ENCODE measurements at regions not wholly inside any gene's neighbourhood (a gene's known extent, or its start where the extent isn't known, plus 50 kb on each side); places are given as distances from the start of the nearest gene placed in this dataset.

DNA sequence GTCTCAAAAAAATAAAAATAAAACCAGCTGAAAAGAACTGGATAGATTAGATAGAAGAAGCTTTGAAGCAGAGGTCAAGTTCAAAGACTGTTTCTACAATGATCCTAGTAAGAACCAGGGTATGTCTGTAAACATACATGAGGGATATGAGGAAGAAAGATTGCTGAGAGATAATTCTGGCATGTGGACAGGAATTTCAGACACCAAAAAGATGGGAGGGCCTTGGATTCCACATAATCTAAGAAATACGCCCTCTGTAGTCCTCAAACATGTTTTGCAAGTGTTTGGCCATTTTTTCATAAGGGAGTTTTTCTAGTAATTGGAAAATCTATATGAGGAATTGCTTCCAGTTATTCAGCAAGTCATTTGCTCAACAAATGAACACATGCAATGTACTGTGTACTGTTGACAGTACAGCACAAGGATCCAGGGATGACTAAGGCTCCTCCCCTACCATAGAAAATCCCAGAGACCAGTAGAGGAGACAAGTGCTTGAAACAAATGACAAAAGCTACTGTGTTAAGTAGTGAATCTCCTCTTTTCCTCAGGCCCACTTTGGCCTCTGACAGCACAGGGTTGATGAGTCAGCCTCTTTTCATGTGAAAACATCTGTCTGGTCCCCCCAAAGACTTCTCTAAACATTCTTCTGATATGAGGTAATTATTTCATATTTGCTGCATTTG is 795.9 kb downstream of the MAFB start:
- in situ Hi-C loops (cut with MboI; ENCODE audit: low sequenced_read_pairs) = loop anchor here (25.0 kb wide), 2 partner anchors 794 to 1219 kb away; partner anchors contain the start of gene MAFB

GRCh38 chr20:39890697-39891096 is 798.3 kb downstream of the MAFB start:
- in situ Hi-C loops (cut with MboI; ENCODE audit: low sequenced_read_pairs) = loop anchor here (25.0 kb wide), 2 partner anchors 797 to 1222 kb away; partner anchors contain the start of gene MAFB

DNA sequence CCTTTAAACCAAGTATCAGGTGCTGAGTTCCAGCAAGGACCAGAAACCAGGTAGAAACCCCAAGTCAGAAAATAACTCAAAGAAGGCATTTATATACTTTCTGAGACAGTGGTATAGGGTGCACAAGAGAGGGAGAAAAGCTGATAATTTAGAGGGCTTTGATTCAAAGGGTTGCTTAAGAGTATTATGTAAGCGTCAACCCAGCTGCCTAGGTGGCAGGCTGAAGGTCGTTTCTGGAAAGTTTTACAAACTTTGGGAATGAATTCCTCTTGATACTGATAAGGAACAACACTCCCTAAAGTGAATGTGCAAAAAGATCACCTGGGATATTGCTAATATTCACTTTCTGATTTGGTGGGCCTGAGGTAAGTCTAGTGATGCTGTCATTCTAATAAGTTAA is 800.7 kb downstream of the MAFB start:
- in situ Hi-C loops (cut with MboI; ENCODE audit: low sequenced_read_pairs) = loop anchor here (10.0 to 25.0 kb wide), 3 partner anchors 799 to 1224 kb away; partner anchors contain the start of gene MAFB

DNA sequence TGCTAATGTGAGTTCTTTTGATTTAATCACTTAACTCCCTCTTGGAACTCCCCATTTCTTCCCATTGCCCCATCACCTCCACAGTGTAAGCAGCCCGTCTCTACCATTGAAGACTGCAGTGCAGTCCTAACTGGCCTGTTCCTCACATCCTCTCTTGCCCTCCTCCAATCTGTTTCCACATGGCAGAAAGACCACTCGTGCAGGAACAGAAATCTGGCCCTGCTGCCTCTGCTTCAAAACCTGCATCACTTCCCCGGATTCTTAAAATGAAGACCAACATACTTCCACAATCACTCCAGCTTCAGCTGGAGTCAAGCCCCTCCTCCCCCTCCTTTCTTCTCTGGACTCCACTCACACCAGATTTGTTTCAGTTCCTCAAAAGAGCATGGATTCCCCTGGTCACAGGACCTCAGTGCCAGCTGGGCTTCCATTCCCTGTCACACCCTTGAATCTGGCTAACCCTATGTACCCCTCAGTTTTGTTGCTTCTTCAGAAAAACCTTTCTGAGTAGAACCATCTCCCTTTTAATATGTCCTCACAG is 802.3 kb downstream of the MAFB start:
- in situ Hi-C loops (cut with MboI; ENCODE audit: low sequenced_read_pairs) = loop anchor here (10.0 to 25.0 kb wide), 3 partner anchors 801 to 1226 kb away; partner anchors contain the start of gene MAFB

DNA sequence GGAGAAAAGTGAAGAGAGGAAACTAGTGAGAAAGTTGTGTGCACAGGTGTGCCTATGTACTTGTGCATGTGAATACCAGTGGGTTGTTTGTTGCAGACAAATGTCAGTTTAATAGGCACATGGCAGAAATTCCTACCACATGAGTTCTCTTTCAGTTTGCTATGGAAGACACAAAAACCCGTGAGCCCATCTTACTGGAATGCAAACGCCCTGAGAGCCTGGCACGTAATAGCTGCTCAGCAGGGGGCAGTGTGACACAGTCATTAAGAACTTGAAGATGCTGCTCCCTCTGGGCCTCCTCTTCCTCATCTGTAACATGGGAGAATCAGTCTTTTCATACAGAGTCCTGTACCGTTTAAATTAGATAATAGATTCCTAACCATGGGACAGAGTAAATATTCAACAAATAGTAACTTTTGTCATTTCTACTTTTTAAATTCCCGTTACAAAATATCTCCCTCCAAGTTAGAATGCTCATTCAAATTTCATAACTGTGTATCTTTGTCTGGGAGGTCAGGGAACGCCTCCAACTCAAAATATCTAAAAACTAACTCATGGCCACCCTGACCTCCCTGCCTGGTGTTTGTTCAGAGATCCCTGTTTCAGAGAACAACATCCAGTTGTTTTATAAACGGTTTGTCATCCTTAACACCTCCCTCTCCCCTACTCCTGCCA is 802.9 kb downstream of the MAFB start:
- in situ Hi-C loops (cut with MboI; ENCODE audit: low sequenced_read_pairs) = loop anchor here (10.0 to 25.0 kb wide), 3 partner anchors 801 to 1226 kb away; partner anchors contain the start of gene MAFB

DNA sequence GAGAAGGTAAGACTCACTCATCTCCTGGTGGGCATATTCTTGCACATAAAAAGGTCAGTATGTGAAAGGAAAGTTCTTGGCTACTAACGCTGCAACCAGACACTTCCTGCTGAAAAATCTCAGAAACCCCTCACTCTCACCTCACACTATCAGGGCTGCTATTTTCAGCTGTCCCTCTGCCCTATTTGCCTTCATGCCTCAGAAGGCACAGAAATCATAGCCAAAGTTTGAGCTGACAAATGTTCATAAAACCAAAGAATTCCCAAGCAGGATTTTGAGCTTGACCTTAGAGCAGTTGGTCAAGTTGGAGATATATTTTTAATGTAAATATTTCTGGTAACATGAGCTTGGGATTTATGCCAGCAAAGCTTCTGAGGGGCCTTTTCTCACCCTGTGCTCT is 806.2 kb downstream of the MAFB start:
- in situ Hi-C loops (cut with MboI; ENCODE audit: low sequenced_read_pairs) = loop anchor here (10.0 to 25.0 kb wide), 3 partner anchors 804 to 1229 kb away; partner anchors contain the start of gene MAFB

GRCh38 chr20:39880890-39881289 is 808.1 kb downstream of the MAFB start:
- in situ Hi-C loops (cut with MboI; ENCODE audit: low sequenced_read_pairs) = loop anchor here (10.0 to 25.0 kb wide), 3 partner anchors 806 to 1231 kb away; partner anchors contain the start of gene MAFB

DNA sequence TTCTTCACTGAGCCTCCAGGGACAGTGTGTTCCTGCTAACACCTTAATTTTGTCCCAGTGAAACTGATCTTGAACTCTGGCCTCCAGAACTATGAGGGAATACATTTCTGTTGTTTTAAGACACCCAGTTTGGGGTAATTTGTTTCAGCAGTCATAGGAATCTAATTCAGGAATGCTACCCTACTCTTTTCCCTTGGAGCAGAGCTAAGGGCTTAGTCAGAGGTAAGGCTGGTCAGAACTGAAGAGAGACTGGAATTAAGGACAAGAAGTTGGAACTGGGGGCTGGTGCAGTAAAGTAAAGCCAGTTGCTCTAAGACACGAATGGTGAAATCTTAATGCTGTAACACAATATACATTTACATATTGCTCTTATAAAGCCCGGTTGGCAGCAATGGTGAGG is 809.7 kb downstream of the MAFB start:
- in situ Hi-C loops (cut with MboI; ENCODE audit: low sequenced_read_pairs) = loop anchor here (25.0 kb wide), 2 partner anchors 808 to 1233 kb away; partner anchors contain the start of gene MAFB

DNA sequence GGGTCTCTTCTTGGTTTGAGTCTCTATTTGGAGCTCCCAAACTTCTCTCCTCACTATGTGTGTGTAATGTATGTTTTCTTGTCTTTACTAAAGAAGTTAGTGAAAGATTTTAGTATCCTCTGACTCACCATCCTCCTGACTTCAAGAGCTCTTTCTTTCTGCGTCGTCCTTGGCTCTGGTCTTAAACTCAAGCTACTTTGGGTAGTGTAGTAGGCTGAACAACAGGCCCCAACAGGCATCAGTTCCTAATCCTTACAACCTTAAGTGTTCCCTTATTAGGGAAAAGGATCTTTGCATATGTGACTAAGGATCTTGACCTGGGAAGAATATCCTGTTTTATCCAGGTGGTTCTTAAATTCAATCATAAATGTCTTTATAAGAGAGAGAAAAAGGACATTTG is 810.2 kb downstream of the MAFB start:
- in situ Hi-C loops (cut with MboI; ENCODE audit: low sequenced_read_pairs) = loop anchor here (25.0 kb wide), 2 partner anchors 808 to 1233 kb away; partner anchors contain the start of gene MAFB

DNA sequence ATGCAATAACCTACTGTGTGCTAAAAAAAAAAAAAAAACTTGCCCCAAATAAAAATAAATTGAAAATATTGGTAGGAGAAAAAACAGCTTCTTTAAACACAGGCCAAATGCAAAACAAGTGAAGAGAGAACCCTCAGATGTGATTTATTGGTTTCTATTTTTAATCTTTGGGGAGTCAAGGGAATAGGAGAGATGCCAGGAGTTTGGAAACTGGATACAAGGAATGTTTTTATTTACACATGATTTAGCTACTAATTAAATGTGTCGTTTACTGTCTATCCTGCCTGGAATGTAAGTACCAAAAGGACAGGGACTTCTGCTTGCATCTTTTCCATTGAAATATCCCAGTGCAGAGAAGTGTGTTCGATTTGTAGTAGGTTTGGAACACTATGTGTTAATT is 810.7 kb downstream of the MAFB start:
- in situ Hi-C loops (cut with MboI; ENCODE audit: low sequenced_read_pairs) = loop anchor here (25.0 kb wide), 2 partner anchors 809 to 1234 kb away; partner anchors contain the start of gene MAFB

GRCh38 chr20:39877788-39878187 is 811.2 kb downstream of the MAFB start:
- in situ Hi-C loops (cut with MboI; ENCODE audit: low sequenced_read_pairs) = loop anchor here (25.0 kb wide), 2 partner anchors 810 to 1235 kb away; partner anchors contain the start of gene MAFB

DNA sequence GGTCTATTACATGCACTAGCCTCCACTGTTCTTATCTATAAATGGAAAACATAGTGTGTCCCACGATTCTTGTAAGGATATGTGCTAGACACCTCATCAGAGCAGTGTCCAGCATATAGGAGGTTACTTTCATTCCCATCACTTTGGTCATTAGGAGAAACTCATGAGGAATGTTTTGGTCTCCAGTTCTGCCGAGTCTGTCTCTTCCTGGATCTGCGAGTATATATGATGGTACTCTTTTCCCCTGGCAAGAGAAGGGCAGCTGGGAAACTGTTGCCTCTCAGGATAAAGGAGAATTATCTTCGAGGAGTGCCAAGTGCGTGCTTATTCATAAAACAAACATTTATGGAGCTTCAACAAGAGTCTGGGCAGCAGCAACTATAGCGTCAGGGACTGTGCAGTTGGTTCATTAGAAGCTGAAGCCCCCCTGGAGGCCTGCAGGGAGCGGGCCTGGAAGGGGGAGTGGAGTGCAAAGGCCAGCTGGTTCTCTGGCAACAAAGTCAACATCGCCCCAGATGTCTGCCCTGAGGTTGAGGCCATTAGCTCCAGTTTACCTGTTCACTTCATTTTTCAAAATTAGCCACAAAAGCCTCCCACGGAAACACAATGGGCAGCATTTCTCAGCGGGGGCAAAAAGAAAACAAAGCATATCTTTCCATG is 811.9 kb downstream of the MAFB start:
- in situ Hi-C loops (cut with MboI; ENCODE audit: low sequenced_read_pairs) = loop anchor here (25.0 kb wide), 2 partner anchors 810 to 1235 kb away; partner anchors contain the start of gene MAFB

DNA sequence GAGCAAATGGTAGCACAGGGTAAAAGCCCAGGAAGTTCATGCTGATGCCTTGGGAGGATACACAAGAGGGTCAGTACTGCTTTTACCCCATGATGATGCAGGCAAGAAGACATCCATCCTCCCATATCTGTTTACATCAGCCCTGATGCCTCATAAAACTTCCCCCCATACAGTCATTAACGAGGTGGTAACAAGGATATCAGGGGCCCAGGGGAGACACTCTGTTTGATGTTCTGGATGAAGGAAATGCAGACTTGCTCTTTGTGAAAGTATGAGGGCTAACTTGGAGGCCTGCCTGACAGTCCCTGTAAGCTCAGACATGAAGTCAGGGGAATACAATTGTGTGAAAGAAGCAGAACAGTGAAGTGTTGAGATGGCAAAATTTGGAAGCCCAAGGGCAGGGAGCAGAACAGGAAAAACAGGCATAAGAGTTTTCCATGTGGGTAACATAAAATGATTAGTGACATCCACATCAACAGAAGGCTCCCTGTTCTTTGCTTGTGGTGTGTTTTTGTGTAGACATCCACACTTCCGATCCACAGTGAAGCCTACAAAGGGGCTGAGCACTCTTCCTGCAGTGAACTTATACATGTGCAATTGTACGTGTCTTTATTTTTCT is 813.4 kb downstream of the MAFB start:
- in situ Hi-C loops (cut with MboI; ENCODE audit: low sequenced_read_pairs) = loop anchor here (25.0 kb wide), 2 partner anchors 812 to 1237 kb away; partner anchors contain the start of gene MAFB

DNA sequence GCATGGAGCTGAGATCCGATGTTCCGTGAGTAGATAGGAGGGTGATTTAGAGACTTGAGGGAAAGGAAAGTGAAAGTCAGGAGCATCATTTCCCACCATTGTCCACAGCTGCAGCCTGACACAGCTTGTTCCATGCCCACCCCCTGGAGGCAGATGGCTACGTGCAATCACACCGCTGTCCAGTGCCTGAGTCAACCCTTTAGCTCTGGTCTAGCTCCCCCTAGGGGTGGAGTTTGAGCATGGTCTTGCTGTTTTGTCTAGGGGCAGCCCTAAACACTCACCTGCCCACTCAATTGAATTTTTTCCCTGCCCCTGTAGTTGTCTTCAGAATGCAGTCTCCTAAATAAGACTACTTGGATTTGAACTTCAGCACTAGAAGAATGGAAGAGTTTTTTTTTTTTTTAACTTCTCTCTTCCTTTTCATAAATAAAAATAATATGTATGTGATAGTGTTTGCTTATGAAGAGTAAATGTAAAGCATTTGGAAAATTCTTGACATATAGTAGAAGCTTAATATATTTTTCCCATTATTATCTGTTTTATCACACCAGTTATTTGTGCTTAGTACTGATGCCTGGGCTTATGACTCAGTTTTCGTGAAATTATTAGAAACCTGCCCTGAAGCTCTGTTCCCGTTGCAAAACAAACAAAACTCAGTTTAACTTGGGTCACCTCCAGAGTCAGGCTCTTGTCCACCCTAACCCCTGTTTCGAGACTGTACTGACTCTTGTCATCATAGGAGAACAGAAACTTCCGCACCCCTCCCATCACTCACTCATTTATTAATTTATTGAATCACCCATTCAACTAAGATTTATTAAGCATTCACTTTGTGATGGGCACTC is 814.8 kb downstream of the MAFB start:
- in situ Hi-C loops (cut with MboI; ENCODE audit: low sequenced_read_pairs) = no loop called here

- in situ Hi-C loops (cut with MboI; ENCODE audit: low sequenced_read_pairs) = no loop called here
These were observed 815.8 kb downstream of the MAFB start for GRCh38 chr20:39873286-39873685.

- in situ Hi-C loops (cut with MboI; ENCODE audit: low sequenced_read_pairs) = no loop called here
These were observed 818.0 kb downstream of the MAFB start for GRCh38 chr20:39871013-39871412.

DNA sequence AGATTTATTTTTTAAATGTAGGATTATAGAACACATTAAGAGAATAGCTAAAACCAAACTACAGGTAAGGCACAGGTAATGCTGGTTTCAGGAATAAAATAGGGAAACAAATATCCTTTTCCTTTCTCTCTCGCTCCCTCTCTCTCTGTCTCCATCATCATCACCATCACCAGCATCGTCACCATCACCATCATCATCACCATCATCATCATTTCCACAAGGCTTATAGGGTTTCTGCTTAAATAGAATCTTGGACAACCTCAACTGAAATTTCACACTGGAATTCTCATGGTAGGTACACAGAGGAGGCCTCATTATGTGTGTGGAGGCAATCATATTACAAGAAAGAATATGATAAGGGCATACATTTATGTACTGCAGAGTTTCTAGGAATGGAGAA is 823.6 kb downstream of the MAFB start:
- in situ Hi-C loops (cut with MboI; ENCODE audit: low sequenced_read_pairs) = no loop called here

DNA sequence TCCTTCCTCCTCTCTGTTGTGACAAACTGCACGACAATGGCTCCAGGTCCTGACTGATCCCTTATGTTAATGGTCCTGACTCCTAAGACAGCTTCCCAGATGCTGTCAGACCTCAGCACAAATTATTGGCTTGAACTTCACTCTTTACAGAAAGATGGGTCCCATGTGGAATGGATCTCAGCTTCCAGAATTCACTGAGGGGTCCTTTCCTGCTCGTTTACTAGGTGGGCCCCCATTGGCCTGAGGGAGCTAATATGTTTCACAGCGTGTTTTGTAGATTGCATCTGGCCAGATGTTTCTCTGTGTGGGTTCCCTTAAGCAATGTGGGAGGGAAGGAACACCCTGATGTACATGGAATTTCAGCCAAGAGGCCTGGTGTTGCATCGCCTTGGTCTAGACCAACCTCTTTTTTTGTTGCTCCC is 826.6 kb downstream of the MAFB start:
- in situ Hi-C loops (cut with MboI; ENCODE audit: low sequenced_read_pairs) = no loop called here

GRCh38 chr20:39861381-39861780 is 827.7 kb downstream of the MAFB start:
- in situ Hi-C loops (cut with MboI; ENCODE audit: low sequenced_read_pairs) = no loop called here
